PC-3 (cell line): ENCODE measurements at regions not wholly inside any gene's neighbourhood (a gene's known extent, or its start where the extent isn't known, plus 50 kb on each side); places are given as distances from the start of the nearest gene placed in this dataset.

Source experiments
- ATAC-seq: fragments of 200-7000 bp; cut with Tn5 transposase; 2 replicates; pipeline ENCODE4 v1.9.1; 2020; ENCODE audit warnings: mild to moderate bottlenecking, moderate library complexity
- BruUV-seq: library from RNA; stranded (reverse); fragments of 400-500 nt; replicated peaks from 2 replicates; lab custom pipeline; 2021; lab: Mats Ljungman, UMichigan
- CTCF ChIA-PET: fragments of 300-600 bp; sonication (Branson Sonifier 250); formaldehyde crosslinking; loops from one replicate; lab custom pipeline; 2022; ENCODE audit warnings: antibody characterized with exemption; lab: Charles Lee
- POLR2A ChIA-PET: fragments of 300-600 bp; sonication (Branson Sonifier 250); formaldehyde crosslinking; loops from one replicate; lab custom pipeline; 2022; ENCODE audit warnings: antibody characterized with exemption; ENCODE audit not compliant: unreplicated experiment; lab: Charles Lee
- DNase-seq: peaks from one replicate; pipeline ENCODE4 v3.0.0-alpha.2; 2015
- H2AFZ ChIP-seq: fragments of 300-600 bp; sonication (generic); 2 replicates; pipeline ENCODE4 v1.6.0; 2016; ENCODE audit warnings: antibody characterized with exemption, low read length
- H3F3A ChIP-seq: fragments of 300-600 bp; sonication (generic); one replicate; pipeline ENCODE4 v1.6.0; 2017; ENCODE audit warnings: antibody characterized with exemption, low read length, control low read depth, mild to moderate bottlenecking; ENCODE audit not compliant: unreplicated experiment
- H3K27ac ChIP-seq: fragments of 300-600 bp; sonication (generic); 2 replicates; pipeline ENCODE4 v1.5.1; 2016; ENCODE audit warnings: mild to moderate bottlenecking, low read length
- H3K27me3 ChIP-seq: fragments of 300-600 bp; sonication (generic); 2 replicates; pipeline ENCODE4 v1.6.1; 2016; ENCODE audit warnings: low read length, mixed read lengths
- H3K36me3 ChIP-seq: fragments of 300-600 bp; sonication (generic); 2 replicates; pipeline ENCODE4 v1.6.1; 2016; ENCODE audit warnings: low read depth, mixed run types, low read length, mixed read lengths
- H3K4me1 ChIP-seq: fragments of 300-600 bp; sonication (generic); 2 replicates; pipeline ENCODE4 v1.5.1; 2016; ENCODE audit warnings: low read length; ENCODE audit not compliant: insufficient read depth
- H3K4me2 ChIP-seq: fragments of 300-600 bp; sonication (generic); 2 replicates; pipeline ENCODE4 v1.6.0; 2016; ENCODE audit warnings: low read length
- H3K4me3 ChIP-seq: fragments of 300-600 bp; sonication (generic); 2 replicates; pipeline ENCODE4 v1.5.1; 2016; ENCODE audit warnings: mild to moderate bottlenecking, low read length, mixed read lengths
- H3K79me2 ChIP-seq: fragments of 300-600 bp; sonication (generic); 2 replicates; pipeline ENCODE4 v1.6.1; 2017; ENCODE audit warnings: low read length, mixed read lengths
- H3K9ac ChIP-seq: fragments of 300-600 bp; sonication (generic); 2 replicates; pipeline ENCODE4 v1.6.0; 2016; ENCODE audit warnings: mild to moderate bottlenecking, low read length
- H3K9me2 ChIP-seq: fragments of 300-600 bp; sonication (generic); replicated peaks from 2 replicates; pipeline ENCODE4 v1.6.1; 2016; ENCODE audit warnings: mixed run types, low read length, mixed read lengths
- H3K9me3 ChIP-seq: fragments of 300-600 bp; sonication (generic); 2 replicates; pipeline ENCODE4 v1.6.1; 2016; ENCODE audit warnings: low read length, mixed read lengths
- H4K20me1 ChIP-seq: fragments of 300-600 bp; sonication (generic); 2 replicates; pipeline ENCODE4 v1.6.1; 2016; ENCODE audit warnings: low read length, mixed read lengths
- CTCF ChIP-seq: fragments of 300-600 bp; sonication (generic); conservative IDR thresholded peaks from 2 replicates; pipeline ENCODE4 v1.5.1; 2017; ENCODE audit warnings: antibody characterized with exemption, low read depth, mild to moderate bottlenecking, low read length
- EZH2 ChIP-seq: fragments of 300-600 bp; sonication (generic); IDR thresholded peaks from one replicate; pipeline ENCODE4 v1.6.1; 2017; ENCODE audit warnings: antibody characterized with exemption, mild to moderate bottlenecking, low read length; ENCODE audit not compliant: unreplicated experiment
- EZH2phosphoT487 ChIP-seq: fragments of 300-600 bp; sonication (generic); IDR thresholded peaks from 2 replicates; pipeline ENCODE4 v1.6.1; 2018; ENCODE audit warnings: mild to moderate bottlenecking, antibody characterized with exemption, low read length, borderline replicate concordance
- intact Hi-C: fragments of 100-400 bp; cut with micrococcal nuclease; formaldehyde crosslinking; loops from 2 replicates; pipeline ENCODE4 v1.9.0; 2023

DNA sequence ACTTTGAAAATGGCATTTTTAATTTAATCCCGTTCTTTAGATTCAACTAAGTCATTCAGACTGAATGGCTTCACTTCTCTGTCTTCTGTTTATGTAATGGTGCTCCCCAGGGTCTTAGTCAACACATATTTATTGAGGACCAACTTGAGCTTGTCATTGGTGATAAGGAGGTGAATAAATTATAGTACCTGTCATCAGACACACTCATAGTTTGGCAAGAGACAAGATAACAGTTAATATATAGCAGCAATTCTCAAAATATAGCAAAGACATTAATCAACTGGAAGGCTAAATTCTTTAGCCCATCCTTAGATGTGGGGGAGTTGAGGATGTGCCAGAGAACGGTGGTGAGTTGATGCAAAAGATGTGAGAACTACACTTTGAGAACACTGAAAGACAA, 78.4 kb downstream of the MACIR start:
- no peaks in the 10 kb centered on the region for H4K20me1 ChIP-seq
- DNase-seq = no peak
- ChIA-PET POLR2A (no interaction called here), CTCF (no interaction called here)
- no peaks in the 10 kb centered on the region for H3F3A ChIP-seq
- ATAC-seq = no peak
- no peak overlapping the region for H3K4me2 ChIP-seq
- H2AFZ ChIP-seq = no peak overlapping the region
- no peak overlapping the region for H3K9ac ChIP-seq
- H3K36me3 ChIP-seq = no peaks in the 10 kb centered on the region
- H3K9me3 ChIP-seq = no peaks in the 10 kb centered on the region
- intact Hi-C loops = no loop called here
- no peaks in the 10 kb centered on the region for H3K9me2 ChIP-seq
- no peak overlapping the region for H3K27ac ChIP-seq
- TF ChIP-seq EZH2 (no peak), EZH2phosphoT487 (no peak), CTCF (no peak)
- no peaks in the 10 kb centered on the region for H3K27me3 ChIP-seq
- no peaks in the 10 kb centered on the region for H3K79me2 ChIP-seq
- peaks cover 5% of the 10 kb centered on the region; the same call in 1 of the 2 replicates for H3K4me1 ChIP-seq
- BruUV-seq = no TSS peak
- no peak overlapping the region for H3K4me3 ChIP-seq

DNA sequence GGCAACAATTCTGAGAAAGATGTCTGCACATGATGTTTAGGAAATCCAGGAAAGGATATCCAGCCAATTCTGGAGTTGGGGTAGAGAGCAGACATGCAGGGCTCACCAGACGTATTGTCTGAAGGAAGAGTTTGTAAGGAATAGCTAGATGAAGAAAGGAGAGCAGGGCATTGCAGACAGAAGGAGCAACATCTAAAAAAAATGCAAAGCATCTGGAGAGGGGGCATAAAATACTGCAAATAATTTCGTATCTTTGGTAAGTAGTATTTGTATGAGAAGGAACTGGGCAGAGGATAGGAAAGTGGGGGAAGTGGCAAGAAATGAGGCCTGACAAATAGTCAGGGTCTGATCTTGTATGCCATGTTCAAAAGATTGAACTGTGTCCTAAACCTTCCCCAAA, 74.8 kb downstream of the MACIR start:
- Histone ChIP-seq H3K9me2 (no peaks in the 10 kb centered on the region), H3K79me2 (no peaks in the 10 kb centered on the region), H3K4me1 (no peaks in the 10 kb centered on the region), H2AFZ (no peak overlapping the region), H3K27ac (no peak overlapping the region), H3K36me3 (no peaks in the 10 kb centered on the region), H3K4me2 (no peak overlapping the region), H3K27me3 (no peaks in the 10 kb centered on the region), H3K9me3 (no peaks in the 10 kb centered on the region), H3K4me3 (no peak overlapping the region), H3F3A (no peaks in the 10 kb centered on the region), H3K9ac (no peak overlapping the region), H4K20me1 (no peaks in the 10 kb centered on the region)
- no TSS peak for BruUV-seq
- intact Hi-C loops = no loop called here
- no peak for TF ChIP-seq EZH2
- no peak for TF ChIP-seq EZH2phosphoT487
- TF ChIP-seq CTCF = no peak
- DNase-seq (no peak), ATAC-seq (no peak)
- ChIA-PET CTCF (no interaction called here), POLR2A (no interaction called here)

- no peaks in the 10 kb centered on the region for H3F3A ChIP-seq
- intact Hi-C loops = no loop called here
- H3K4me2 ChIP-seq = no peak overlapping the region
- no peak overlapping the region for H3K9ac ChIP-seq
- H3K9me3 ChIP-seq = no peaks in the 10 kb centered on the region
- DNase-seq = no peak
- no peak overlapping the region for H3K27ac ChIP-seq
- H2AFZ ChIP-seq = no peak overlapping the region
- H3K27me3 ChIP-seq = no peaks in the 10 kb centered on the region
- no peaks in the 10 kb centered on the region for H3K4me1 ChIP-seq
- H3K4me3 ChIP-seq = no peak overlapping the region
- TF ChIP-seq EZH2phosphoT487 = no peak
- H4K20me1 ChIP-seq = no peaks in the 10 kb centered on the region
- ChIA-PET CTCF (no interaction called here), POLR2A (no interaction called here)
- no TSS peak for BruUV-seq
- H3K79me2 ChIP-seq = no peaks in the 10 kb centered on the region
- ATAC-seq = no peak
- H3K9me2 ChIP-seq = no peaks in the 10 kb centered on the region
- no peaks in the 10 kb centered on the region for H3K36me3 ChIP-seq
These were observed 72.3 kb downstream of the MACIR start for GRCh38 chr5:103330875-103331274.
